H1 (cell line): ENCODE measurements at regions not wholly inside any gene's neighbourhood (a gene's known extent, or its start where the extent isn't known, plus 50 kb on each side); places are given as distances from the start of the nearest gene placed in this dataset.

Experiments used
- KDM1A ChIP-seq: fragments of 200-600, 300-600 bp; sonication (generic); IDR thresholded peaks from 2 replicates; pipeline ENCODE4 v1.7.1; 2016; ENCODE audit warnings: mild to moderate bottlenecking, low read length, borderline replicate concordance
- RFX5 ChIP-seq: IDR thresholded peaks from 2 replicates; pipeline ENCODE4 v1.6.1; 2011; ENCODE audit warnings: low read depth, low read length, improper control_type of control experiment, borderline replicate concordance
- RNF2 ChIP-seq: fragments of 200-900, 300-1000 bp; sonication (generic); IDR thresholded peaks from 2 replicates; pipeline ENCODE4 v1.7.1; 2016; ENCODE audit warnings: borderline replicate concordance, low read depth, mild to moderate bottlenecking, antibody characterized with exemption, low read length; ENCODE audit not compliant: poor library complexity, severe bottlenecking; ENCODE audit errors: missing control alignments
- SP1 ChIP-seq: IDR thresholded peaks from 2 replicates; pipeline ENCODE4 v1.6.1; 2011; ENCODE audit warnings: low read depth, low read length

DNA sequence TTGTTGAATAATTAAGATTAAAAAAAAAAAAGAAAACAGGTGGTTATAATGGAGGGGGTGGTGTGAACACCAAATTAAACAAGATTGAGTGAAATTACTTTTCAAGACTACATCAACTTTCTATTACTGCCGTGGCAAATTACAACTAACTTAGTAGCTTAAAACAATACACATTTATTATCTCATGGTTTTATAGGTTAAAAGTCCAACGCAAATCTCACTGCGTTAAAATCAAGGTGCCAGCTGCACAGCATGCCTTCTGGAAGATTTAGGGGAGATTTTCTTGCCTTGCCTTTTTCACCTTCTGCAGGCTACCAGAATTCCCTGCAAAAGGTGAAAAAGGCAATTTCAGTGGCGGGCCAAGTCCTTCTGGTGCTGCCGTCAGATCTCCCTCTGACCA, 58.5 kb downstream of the ATXN3L start (continued):
- TF ChIP-seq RFX5 (no peak), RNF2 (no peak), KDM1A (no peak), SP1 (no peak)
